Kidney epithelial cell (primary cell): ENCODE measurements at regions not wholly inside any gene's neighbourhood (a gene's known extent, or its start where the extent isn't known, plus 50 kb on each side); places are given as distances from the start of the nearest gene placed in this dataset.

ENCODE experiments used
- DNase-seq: peaks from one replicate; pipeline ENCODE4 v3.0.0-alpha.2; 2010; ENCODE audit warnings: low read depth
- H3K27me3 ChIP-seq: 2 replicates; pipeline ENCODE4 v1.6.0; 2011; ENCODE audit warnings: low read length; ENCODE audit not compliant: control insufficient read depth, insufficient read depth
- H3K36me3 ChIP-seq: 2 replicates; pipeline ENCODE4 v1.5.1; 2011; ENCODE audit warnings: low read length; ENCODE audit not compliant: control insufficient read depth, insufficient read depth
- H3K4me3 ChIP-seq: 2 replicates; pipeline ENCODE4 v1.5.1; 2011; ENCODE audit warnings: low read depth, mild to moderate bottlenecking, control low read depth, low read length
- CTCF ChIP-seq: IDR thresholded peaks from 2 replicates; pipeline ENCODE4 v1.5.1; 2011; ENCODE audit warnings: mild to moderate bottlenecking, moderate library complexity, low read length, control low read depth, inconsistent platforms; ENCODE audit not compliant: insufficient read depth, poor library complexity, severe bottlenecking

DNA sequence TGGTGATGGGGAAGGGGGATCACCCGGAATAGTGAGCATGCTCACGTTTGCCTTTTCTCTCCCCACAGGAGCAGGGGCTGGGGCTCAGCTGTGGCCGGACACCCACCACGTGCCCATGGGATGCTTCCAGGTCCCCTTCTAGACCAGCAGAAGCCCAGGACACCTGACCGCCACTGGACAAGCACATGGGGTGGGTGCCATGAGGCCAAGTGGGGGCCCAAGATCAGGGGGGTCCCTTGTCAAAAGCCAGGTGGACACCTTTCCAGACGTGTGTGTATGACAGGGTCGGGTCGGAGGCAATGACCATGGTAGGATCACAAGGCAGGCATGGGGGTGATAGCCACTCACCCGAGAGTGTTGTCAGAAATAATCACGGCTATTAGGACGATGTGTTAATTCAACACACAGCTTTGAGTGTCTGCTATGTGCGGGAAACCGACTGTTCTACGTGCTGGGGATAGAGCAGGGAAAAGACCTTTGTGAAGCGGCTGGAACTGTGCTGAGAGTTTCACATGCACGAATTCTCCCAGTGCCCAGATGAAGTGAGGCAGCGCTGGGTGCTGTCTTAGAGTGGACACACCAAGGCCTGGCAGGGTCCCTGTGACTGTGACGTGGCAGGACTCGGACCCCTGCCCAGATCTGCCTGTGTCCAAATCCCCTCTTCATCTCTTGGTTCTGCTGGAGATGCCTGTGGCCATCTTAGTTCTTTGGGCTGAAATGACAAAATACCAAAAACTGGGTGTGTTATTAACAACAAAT lies 244.7 kb downstream of the NDUFA10 start:
- H3K4me3 ChIP-seq, result no peak overlapping the region
- no peak for TF ChIP-seq CTCF
- peaks cover 2% of the 10 kb centered on the region for H3K27me3 ChIP-seq
- DNase-seq, result no peak
- H3K36me3 ChIP-seq, result no peaks in the 10 kb centered on the region

DNA sequence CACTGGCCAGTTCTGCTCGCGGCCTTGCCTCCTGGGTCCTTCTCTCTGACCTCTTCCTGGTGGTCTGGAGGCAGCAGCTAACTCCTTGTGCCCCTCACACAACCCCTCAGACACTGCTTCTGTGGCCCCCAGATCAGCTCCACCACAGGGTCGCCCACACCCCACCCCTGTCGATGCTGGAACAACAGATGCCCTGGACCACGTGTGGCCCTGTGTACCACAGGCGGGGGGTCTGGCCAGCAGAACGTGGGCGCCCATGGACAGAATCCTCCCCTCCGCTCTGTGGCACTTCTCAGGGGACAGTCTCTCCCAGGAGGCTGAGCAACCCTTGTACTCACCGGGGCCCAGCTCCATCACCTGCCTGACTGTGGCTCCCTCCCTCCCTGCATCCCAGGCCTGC lies 245.6 kb downstream of the NDUFA10 start:
- Histone ChIP-seq H3K27me3 (peaks cover 2% of the 10 kb centered on the region), H3K4me3 (no peak overlapping the region), H3K36me3 (no peaks in the 10 kb centered on the region)
- DNase-seq, result no peak
- no peak for TF ChIP-seq CTCF

- no peak for DNase-seq
- no peak for TF ChIP-seq CTCF
- Histone ChIP-seq H3K4me3 (no peak overlapping the region), H3K36me3 (no peaks in the 10 kb centered on the region), H3K27me3 (peaks cover 2% of the 10 kb centered on the region)
These were observed 246.1 kb downstream of the NDUFA10 start for GRCh38 chr2:239778861-239779558.

DNA sequence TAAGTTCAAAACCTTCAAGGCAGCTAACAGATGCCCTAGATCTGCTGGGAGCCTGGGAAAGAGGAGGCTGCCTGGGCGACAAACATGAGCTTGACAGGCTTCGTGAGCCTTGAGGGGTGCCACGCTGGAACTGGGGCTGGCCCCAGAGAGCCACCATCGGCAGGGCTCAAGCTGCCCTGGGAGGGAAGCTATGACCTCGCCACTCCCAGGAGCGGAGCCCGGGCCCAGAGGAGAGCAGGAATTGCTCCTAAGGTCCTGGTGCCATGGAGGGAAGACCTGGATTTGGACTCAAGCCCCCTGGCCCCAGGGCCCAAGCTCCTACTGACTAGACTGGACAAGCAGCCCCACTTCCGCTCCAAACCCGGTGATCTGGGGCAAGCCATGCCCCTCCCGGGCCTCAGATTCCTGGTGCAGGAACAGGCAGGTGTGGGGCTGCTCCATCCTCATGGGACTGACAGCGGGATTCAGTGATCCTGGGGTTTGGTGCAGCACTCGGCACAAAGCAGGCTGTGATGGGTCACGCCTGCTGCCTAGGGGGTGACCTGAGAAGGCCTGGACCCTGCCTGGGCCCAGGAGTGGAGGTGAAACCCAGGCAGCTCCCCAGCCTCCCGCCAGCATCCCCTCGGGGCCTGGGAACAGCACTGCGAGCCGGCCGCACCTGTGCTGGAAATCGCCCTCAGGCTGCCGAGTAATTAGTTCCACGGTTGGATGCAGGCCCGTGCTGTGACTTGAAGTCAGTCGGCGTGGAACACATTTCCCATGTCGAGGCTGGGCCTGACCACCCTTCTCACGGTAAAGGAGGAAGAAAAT lies 246.9 kb downstream of the NDUFA10 start:
- H3K36me3 ChIP-seq, result no peaks in the 10 kb centered on the region
- DNase-seq, result no peak
- H3K27me3 ChIP-seq, result peaks cover 2% of the 10 kb centered on the region
- no peak overlapping the region for H3K4me3 ChIP-seq
- TF ChIP-seq CTCF, result no peak

- DNase-seq, result no peak
- no peak for TF ChIP-seq CTCF
- H3K27me3 ChIP-seq, result peaks cover 2% of the 10 kb centered on the region
These were observed 247.9 kb downstream of the NDUFA10 start for GRCh38 chr2:239777219-239777618.

More at GRCh38 chr2:239777219-239777618, 247.9 kb downstream of the NDUFA10 start:
- no peaks in the 10 kb centered on the region for H3K36me3 ChIP-seq
- H3K4me3 ChIP-seq, result no peak overlapping the region
